IPS-20b (cell line): ENCODE measurements at regions not wholly inside any gene's neighbourhood (a gene's known extent, or its start where the extent isn't known, plus 50 kb on each side); places are given as distances from the start of the nearest gene placed in this dataset.

Experiments
- H3K27ac ChIP-seq: one replicate; pipeline ENCODE4 v1.5.1; 2013; ENCODE audit warnings: low read length
- H3K27me3 ChIP-seq: 2 replicates; pipeline ENCODE4 v1.6.1; 2013; ENCODE audit warnings: mild to moderate bottlenecking, low read length, inconsistent platforms; ENCODE audit not compliant: insufficient read depth
- H3K36me3 ChIP-seq: 2 replicates; pipeline ENCODE4 v1.6.1; 2013; ENCODE audit warnings: low read depth, mild to moderate bottlenecking, inconsistent platforms, low read length, moderate library complexity; ENCODE audit not compliant: insufficient read depth
- H3K4me1 ChIP-seq: 2 replicates; pipeline ENCODE4 v1.6.1; 2013; ENCODE audit warnings: mild to moderate bottlenecking, control low read depth, inconsistent platforms, low read length, moderate library complexity; ENCODE audit not compliant: insufficient read depth
- H3K4me3 ChIP-seq: 2 replicates; pipeline ENCODE4 v1.5.1; 2013; ENCODE audit warnings: mild to moderate bottlenecking, low read length, inconsistent platforms
- H3K9ac ChIP-seq: 2 replicates; pipeline ENCODE4 v1.6.1; 2013; ENCODE audit warnings: low read depth, mild to moderate bottlenecking, inconsistent platforms, low read length, moderate library complexity
- H3K9me3 ChIP-seq: 2 replicates; pipeline ENCODE4 v1.6.1; 2013; ENCODE audit warnings: mild to moderate bottlenecking, low read depth, low read length, inconsistent platforms; ENCODE audit not compliant: insufficient read depth

DNA sequence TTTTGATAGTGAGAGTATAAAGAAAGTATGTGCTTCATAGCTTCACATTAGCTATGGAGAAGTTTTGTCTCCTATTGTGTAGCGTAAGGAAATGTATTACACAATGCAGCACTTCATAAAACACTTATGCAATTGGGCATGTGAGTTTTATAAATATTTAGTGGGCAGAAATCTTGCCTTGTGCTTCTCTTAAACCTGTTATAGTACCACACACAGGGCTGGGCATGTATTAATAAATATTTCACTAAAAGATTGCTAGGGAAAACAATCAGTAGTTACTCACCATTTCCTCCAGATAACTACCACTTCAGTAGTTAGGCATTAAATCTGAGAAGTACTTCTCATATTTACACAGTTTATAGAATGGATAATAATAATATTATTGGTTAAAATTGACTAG lies 1080.8 kb upstream of the PIK3C3 start:
- Histone ChIP-seq H3K9me3 (no peaks in the 10 kb centered on the region), H3K9ac (no peak overlapping the region), H3K27ac (no peak overlapping the region), H3K4me1 (peaks cover 10% of the 10 kb centered on the region; the same call in 1 of the 2 replicates), H3K4me3 (no peak overlapping the region), H3K27me3 (peaks cover 6% of the 10 kb centered on the region; the same call in 1 of the 2 replicates), H3K36me3 (no peaks in the 10 kb centered on the region)

DNA sequence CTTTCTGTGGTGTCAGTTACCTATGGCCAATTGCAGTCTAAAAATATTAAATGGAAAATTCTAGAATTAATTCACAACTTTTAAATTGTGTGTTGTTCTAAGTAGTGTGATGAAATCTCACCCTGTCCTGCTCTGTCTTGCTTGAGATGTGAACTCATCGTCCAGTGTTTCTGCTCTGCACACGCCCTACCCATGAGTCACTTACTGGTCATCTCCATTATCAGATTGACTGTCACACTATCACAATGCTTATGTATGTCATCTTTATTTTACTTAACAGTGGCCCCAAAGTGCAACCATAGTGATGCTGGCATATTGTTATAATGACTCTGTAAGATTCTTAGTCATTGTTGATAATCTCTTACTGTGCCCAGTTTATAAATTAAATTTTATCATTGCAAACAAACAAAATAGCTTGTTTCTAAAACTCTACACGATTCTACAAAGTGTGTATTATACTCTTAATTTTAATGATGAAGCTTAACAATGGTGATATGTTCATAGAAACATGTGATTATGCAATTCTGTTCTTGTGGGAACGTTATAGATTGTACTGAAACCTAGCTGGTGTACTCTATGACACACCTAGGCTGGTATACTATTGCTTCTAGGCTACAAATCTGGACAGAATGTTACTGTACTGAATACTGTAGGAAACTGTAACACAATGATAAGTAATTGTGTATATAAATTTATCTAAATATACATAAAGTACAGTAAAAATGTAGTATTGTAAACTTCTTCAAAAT lies 1086.8 kb upstream of the PIK3C3 start:
- 0 out of 2 replicates have a peak, but pooled peaks cover 4% of the 10 kb centered on the region for H3K9me3 ChIP-seq
- no peak overlapping the region for H3K27ac ChIP-seq
- no peaks in the 10 kb centered on the region for H3K36me3 ChIP-seq
- H3K4me1 ChIP-seq = no peaks in the 10 kb centered on the region
- no peak overlapping the region for H3K9ac ChIP-seq
- H3K27me3 ChIP-seq = no peaks in the 10 kb centered on the region
- H3K4me3 ChIP-seq = no peak overlapping the region

DNA sequence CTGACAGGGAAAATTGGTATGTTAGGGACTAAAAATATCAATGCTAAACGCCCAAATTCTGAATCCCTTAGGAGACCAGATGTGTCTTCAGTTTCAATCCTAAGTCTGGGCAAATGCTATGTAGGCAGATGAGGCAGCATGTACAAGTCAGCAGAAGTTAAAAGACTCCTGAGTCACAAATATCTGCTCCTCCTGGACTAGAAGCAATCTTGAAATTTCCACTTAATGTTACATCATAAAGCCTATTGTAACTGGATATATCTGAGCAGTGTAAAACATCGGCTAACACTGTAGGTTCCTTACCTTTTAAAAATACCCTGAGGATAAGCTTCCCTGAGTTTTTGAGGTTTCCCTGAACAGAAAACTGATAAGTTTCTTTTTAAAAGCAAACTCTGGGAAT lies 1087.6 kb upstream of the PIK3C3 start:
- Histone ChIP-seq H3K9me3 (0 out of 2 replicates have a peak, but pooled peaks cover 4% of the 10 kb centered on the region), H3K27me3 (no peaks in the 10 kb centered on the region), H3K4me3 (no peak overlapping the region), H3K9ac (no peak overlapping the region), H3K4me1 (no peaks in the 10 kb centered on the region), H3K36me3 (no peaks in the 10 kb centered on the region), H3K27ac (no peak overlapping the region)

DNA sequence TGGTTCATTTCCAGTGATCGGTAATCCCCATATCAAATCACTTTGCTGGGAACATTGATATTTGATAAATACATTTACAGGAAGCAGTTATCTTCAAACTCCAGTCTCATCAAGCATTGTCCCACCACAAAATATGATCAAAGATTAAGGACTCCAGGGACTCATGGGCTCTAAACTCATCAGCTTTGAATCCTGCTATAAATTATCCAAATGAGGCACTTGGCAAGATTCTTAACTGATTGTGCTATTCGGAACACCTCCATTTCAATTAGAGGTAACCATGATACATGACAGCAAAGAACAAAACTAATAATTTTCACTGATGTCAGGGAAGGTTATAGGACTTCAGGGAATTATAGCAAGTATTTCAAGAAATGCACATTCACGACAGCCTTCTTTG lies 1088.1 kb upstream of the PIK3C3 start:
- Histone ChIP-seq H3K27me3 (no peaks in the 10 kb centered on the region), H3K27ac (no peak overlapping the region), H3K36me3 (no peaks in the 10 kb centered on the region), H3K4me3 (no peak overlapping the region), H3K9ac (no peak overlapping the region), H3K9me3 (0 out of 2 replicates have a peak, but pooled peaks cover 4% of the 10 kb centered on the region), H3K4me1 (no peaks in the 10 kb centered on the region)

DNA sequence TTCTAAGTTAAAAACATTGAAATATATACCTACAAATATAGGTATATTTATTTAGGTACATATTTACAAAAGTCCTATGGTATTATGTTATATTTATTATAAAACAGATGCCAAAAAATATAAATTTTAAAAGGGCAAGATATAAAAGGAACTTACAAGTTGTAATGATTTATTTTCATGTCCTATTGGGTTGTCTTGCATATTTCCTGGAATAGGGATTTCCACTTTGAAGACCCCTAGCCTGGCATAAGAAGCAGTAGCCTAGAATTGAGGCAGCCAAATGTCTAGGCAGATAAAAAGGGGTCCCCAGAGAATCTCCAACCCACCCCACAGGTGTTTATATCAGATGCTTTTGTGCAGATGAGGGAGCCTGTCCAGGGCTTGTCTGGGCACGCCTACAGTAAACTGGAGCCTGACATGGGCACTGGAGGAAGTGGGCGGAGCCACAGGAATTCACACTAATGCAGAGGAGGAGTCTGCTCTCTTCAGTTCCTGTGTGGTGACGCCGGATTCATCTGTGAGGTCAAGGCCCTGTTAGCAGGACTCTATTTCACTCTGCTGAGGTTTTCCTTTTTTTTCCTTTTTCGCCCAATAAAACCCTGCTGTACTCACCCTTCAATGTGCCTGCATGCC lies 1088.9 kb upstream of the PIK3C3 start:
- H3K27ac ChIP-seq = no peak overlapping the region

DNA sequence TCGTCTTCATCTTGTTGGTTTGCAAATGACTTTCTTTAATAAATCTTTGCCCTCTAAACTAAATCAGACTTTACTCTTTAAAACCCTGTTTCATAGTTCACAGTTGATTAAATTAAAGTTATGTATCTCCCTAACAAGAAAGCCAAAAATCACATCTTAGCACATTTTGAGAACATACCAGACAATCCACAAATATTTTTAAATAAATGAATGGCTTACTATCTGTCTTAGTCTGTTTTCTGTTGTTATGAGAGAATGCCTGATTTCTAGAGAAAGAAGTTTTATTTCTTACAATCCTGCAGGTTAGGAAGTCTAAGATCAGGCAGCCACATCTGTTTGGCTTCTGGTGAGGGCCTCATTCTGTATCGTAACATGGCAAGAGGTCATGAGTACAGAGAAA lies 1090.2 kb upstream of the PIK3C3 start:
- Histone ChIP-seq H3K9me3 (0 out of 2 replicates have a peak, but pooled peaks cover 4% of the 10 kb centered on the region), H3K36me3 (no peaks in the 10 kb centered on the region), H3K4me3 (no peak overlapping the region), H3K27ac (no peak overlapping the region), H3K9ac (no peak overlapping the region), H3K27me3 (no peaks in the 10 kb centered on the region), H3K4me1 (no peaks in the 10 kb centered on the region)

More for the DNA sequence above, 1088.9 kb upstream of the PIK3C3 start:
- no peaks in the 10 kb centered on the region for H3K4me1 ChIP-seq
- H3K36me3 ChIP-seq = no peaks in the 10 kb centered on the region
- H3K4me3 ChIP-seq = no peak overlapping the region
- H3K27me3 ChIP-seq = no peaks in the 10 kb centered on the region
- 0 out of 2 replicates have a peak, but pooled peaks cover 4% of the 10 kb centered on the region for H3K9me3 ChIP-seq
- H3K9ac ChIP-seq = no peak overlapping the region

DNA sequence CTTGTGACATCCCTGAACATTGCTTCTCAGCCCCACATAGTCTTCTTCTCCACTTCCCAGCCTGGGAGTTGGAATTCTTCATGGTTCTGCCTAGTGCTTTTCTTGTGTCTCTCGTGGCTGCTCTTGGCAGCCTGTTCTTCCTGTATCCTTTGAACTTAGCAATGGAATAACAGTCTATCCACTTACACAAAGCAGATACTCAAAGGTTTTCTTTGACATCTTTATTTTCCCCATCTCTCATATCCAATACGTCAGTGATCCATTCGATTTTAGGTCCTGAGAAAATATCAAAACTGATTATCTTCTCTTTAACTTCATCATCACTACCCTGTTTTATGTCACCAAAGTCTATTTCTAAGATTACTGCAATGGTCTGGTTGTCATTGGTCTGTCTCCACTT lies 1091.2 kb upstream of the PIK3C3 start:
- 0 out of 2 replicates have a peak, but pooled peaks cover 4% of the 10 kb centered on the region for H3K9me3 ChIP-seq
- no peak overlapping the region for H3K27ac ChIP-seq
- no peaks in the 10 kb centered on the region for H3K4me1 ChIP-seq
- no peaks in the 10 kb centered on the region for H3K36me3 ChIP-seq
- no peak overlapping the region for H3K9ac ChIP-seq
- H3K4me3 ChIP-seq = no peak overlapping the region
- no peaks in the 10 kb centered on the region for H3K27me3 ChIP-seq

DNA sequence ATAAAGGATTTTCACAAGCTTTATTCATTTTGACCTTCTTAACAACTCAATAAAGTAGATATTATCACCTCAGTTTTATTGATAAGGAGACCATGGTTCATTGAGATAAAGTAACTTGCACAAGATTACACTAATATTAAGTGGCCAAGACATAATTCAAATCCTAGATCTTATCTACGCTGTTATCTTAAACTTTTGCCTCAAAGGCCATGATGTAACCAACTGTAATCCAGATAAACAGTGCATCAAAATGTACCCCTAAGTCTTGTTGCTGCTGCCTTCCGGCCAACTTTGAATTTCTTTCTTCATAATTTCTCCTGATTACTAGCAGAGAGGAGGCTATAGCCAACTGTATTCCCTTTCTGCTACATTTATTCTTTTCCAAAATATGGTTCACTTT lies 1094.8 kb upstream of the PIK3C3 start:
- Histone ChIP-seq H3K27ac (no peak overlapping the region), H3K36me3 (no peaks in the 10 kb centered on the region), H3K9me3 (no peaks in the 10 kb centered on the region), H3K27me3 (no peaks in the 10 kb centered on the region), H3K4me3 (no peak overlapping the region), H3K4me1 (peaks cover 1% of the 10 kb centered on the region; the same call in 1 of the 2 replicates), H3K9ac (no peak overlapping the region)

DNA sequence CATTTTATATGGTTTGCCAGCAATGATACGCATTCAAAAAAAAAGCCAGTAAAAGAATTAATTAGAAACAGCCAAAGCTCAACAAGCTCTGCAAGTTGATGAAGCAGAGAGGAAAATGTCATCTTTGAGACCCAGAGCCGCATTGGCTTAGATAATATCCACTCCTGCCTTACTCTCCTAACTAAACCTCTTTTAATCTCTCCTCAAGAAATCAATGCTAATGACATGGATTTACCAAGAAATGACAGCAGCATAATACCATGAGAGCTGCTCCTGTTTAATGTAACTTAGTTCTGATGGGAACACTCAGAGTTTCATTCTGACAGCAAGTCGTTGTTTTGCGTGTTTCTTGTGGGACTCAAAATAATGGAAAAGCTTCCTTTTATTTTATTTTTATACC lies 1099.4 kb upstream of the PIK3C3 start:
- Histone ChIP-seq H3K9ac (no peak overlapping the region), H3K9me3 (no peaks in the 10 kb centered on the region), H3K27ac (no peak overlapping the region), H3K4me3 (no peak overlapping the region), H3K27me3 (no peaks in the 10 kb centered on the region), H3K36me3 (no peaks in the 10 kb centered on the region), H3K4me1 (peaks cover 4% of the 10 kb centered on the region; the same call in 1 of the 2 replicates)

DNA sequence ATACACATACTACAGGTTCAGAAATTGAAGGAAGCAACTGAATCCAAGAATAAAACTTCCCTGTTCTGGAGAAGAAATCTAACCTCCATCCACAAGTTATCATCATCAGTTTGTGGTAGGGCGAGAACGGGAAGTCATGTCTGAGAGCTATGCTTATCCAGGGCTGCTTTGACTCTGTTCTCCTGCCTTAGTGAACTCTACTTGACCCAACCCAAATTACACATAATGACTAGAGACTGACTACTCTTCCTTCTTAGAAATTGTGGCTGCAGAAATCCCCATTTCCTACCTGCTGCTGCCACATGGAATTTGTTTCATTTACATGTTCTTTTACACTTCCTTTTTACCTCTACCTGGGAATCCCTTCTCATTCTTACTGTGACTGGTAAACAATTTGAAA lies 1102.6 kb upstream of the PIK3C3 start:
- Histone ChIP-seq H3K4me3 (no peak overlapping the region), H3K9ac (no peak overlapping the region), H3K4me1 (peaks cover 4% of the 10 kb centered on the region; the same call in 1 of the 2 replicates), H3K27ac (no peak overlapping the region), H3K9me3 (no peaks in the 10 kb centered on the region), H3K36me3 (no peaks in the 10 kb centered on the region), H3K27me3 (no peaks in the 10 kb centered on the region)

DNA sequence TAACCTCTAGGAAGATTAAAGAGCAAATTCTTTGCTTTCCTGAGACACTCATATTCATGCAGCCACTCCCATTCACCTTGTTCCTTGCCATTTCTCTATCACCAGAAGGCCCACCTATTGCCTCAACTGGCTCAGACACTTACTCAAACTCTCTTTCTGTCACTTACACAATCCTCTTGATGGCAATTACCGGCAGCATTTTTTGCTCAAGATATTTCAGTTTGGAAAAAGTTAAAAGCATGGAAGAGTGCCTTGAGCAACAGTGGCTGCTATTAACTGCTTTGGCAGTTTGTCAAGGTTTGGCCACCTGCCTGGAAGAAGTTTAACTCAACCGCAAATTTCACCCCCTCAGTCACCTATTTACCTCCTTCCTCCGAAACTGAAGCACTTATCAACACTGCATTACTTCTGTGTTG lies 1104.0 kb upstream of the PIK3C3 start:
- H3K27me3 ChIP-seq = no peaks in the 10 kb centered on the region
- peaks cover 4% of the 10 kb centered on the region; the same call in 1 of the 2 replicates for H3K4me1 ChIP-seq
- H3K4me3 ChIP-seq = no peak overlapping the region
- no peaks in the 10 kb centered on the region for H3K9me3 ChIP-seq
- H3K9ac ChIP-seq = no peak overlapping the region
- H3K36me3 ChIP-seq = no peaks in the 10 kb centered on the region
- H3K27ac ChIP-seq = no peak overlapping the region

DNA sequence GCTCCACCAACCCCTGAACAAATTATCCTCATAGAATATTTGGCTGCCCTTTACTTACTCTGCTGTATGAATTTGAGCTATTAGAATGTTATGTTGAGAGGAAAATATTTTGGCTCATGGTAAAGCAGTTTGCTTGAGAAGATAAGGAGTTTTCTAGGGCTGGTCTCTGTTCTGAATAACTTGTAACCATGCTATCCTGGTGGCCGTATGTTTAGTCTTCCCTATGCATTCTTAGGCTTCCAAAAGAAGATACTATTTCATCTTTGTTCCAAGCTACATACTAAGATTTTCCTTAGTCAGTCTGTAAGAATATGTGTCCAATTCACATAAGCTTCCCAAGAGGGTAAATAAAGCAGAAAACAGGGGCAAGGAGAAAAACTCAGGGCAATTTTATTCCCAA lies 1105.1 kb upstream of the PIK3C3 start:
- Histone ChIP-seq H3K27me3 (no peaks in the 10 kb centered on the region), H3K4me3 (no peak overlapping the region), H3K27ac (no peak overlapping the region)

More for the DNA sequence above, 1105.1 kb upstream of the PIK3C3 start:
- Histone ChIP-seq H3K9ac (no peak overlapping the region), H3K9me3 (no peaks in the 10 kb centered on the region), H3K4me1 (no peaks in the 10 kb centered on the region; the same call in 1 of the 2 replicates), H3K36me3 (no peaks in the 10 kb centered on the region)
